ENCODE measurements at regions not wholly inside any gene's neighbourhood (a gene's known extent, or its start where the extent isn't known, plus 50 kb on each side); places are given as distances from the start of the nearest gene placed in this dataset.

GRCh38 chr14:66403183-66403582 is 83.0 kb upstream of the CCDC196 start:
- 15 to 17% (median 16%) methylated on average over 5 of the region's 5 CpGs for WGBS, 4 donors
- no peak for DNase-seq
- intact Hi-C loops (cut with DNase I), result loop anchor here in 1 of 2 donors (5.0 kb wide), 1 partner anchor 46 kb away; no protein-coding TSS in a partner anchor
- H3K4me1 ChIP-seq (replicated peaks in 1 of 2), result no peaks in the 10 kb centered on the region
- no peaks in the 10 kb centered on the region for H3K36me3 ChIP-seq (replicated peaks in 1 of 2)
- H3K27ac ChIP-seq, result no peak overlapping the region
- no peaks in the 10 kb centered on the region for H3K9me3 ChIP-seq (replicated peaks in 1 of 3)
- TF ChIP-seq CTCF (IDR thresholded peaks at IDR 0.05) (peak; percentile 35 to 58 (median 48)), POLR2A (IDR thresholded peaks at IDR 0.05) (no peak)
- no peaks in the 10 kb centered on the region for H3K27me3 ChIP-seq
- no peak overlapping the region for H3K4me3 ChIP-seq

GRCh38 chr14:66404051-66404545 is 82.1 kb upstream of the CCDC196 start:
- Histone ChIP-seq H3K4me3 (no peak overlapping the region), H3K27me3 (no peaks in the 10 kb centered on the region), H3K4me1 (replicated peaks in 1 of 2) (no peaks in the 10 kb centered on the region), H3K9me3 (replicated peaks in 1 of 3) (no peaks in the 10 kb centered on the region), H3K36me3 (replicated peaks in 1 of 2) (no peaks in the 10 kb centered on the region), H3K27ac (no peak overlapping the region)
- DNase-seq, result no peak
- intact Hi-C loops (cut with DNase I), result loop anchor here in 1 of 2 donors (5.0 kb wide), 1 partner anchor 47 kb away; no protein-coding TSS in a partner anchor
- no peak for TF ChIP-seq POLR2A (IDR thresholded peaks at IDR 0.05)
- TF ChIP-seq CTCF (IDR thresholded peaks at IDR 0.05), result no peak
- 80 to 93% (median 88%) methylated on average over 3 of the region's 3 CpGs for WGBS, 4 donors

GRCh38 chr14:66405158-66405557 is 81.0 kb upstream of the CCDC196 start:
- no peaks in the 10 kb centered on the region for H3K27me3 ChIP-seq
- H3K4me3 ChIP-seq, result no peak overlapping the region
- WGBS, 4 donors, result 49 to 63% (median 56%) methylated on average over 1 of the region's 1 CpG
- H3K27ac ChIP-seq, result no peak overlapping the region
- H3K4me1 ChIP-seq (replicated peaks in 1 of 2), result no peaks in the 10 kb centered on the region
- no peaks in the 10 kb centered on the region for H3K36me3 ChIP-seq (replicated peaks in 1 of 2)
- DNase-seq, result peak in 4 of 7 donors; percentile 6 to 53 (median 20)
- intact Hi-C loops (cut with DNase I), result no loop called here
- H3K9me3 ChIP-seq (replicated peaks in 1 of 3), result no peaks in the 10 kb centered on the region
- TF ChIP-seq CTCF (IDR thresholded peaks at IDR 0.05), result no peak
- TF ChIP-seq POLR2A (IDR thresholded peaks at IDR 0.05), result no peak

GRCh38 chr14:66413901-66414300 is 72.3 kb upstream of the CCDC196 start:
- Histone ChIP-seq H3K27me3 (no peaks in the 10 kb centered on the region), H3K9me3 (replicated peaks in 1 of 3) (no peaks in the 10 kb centered on the region), H3K36me3 (replicated peaks in 1 of 2) (no peaks in the 10 kb centered on the region), H3K4me1 (replicated peaks in 1 of 2) (no peaks in the 10 kb centered on the region), H3K27ac (no peak overlapping the region), H3K4me3 (no peak overlapping the region)
- no peak for DNase-seq
- TF ChIP-seq POLR2A (IDR thresholded peaks at IDR 0.05), result no peak
- no peak for TF ChIP-seq CTCF (IDR thresholded peaks at IDR 0.05)
- intact Hi-C loops (cut with DNase I), result no loop called here
